ENCODE measurements at regions not wholly inside any gene's neighbourhood (a gene's known extent, or its start where the extent isn't known, plus 50 kb on each side); places are given as distances from the start of the nearest gene placed in this dataset.

GRCh38 chr11:27187848-27188621 is 147.4 kb downstream of the BBOX1 start:
- DNase-seq, result no peak

- no peak for DNase-seq
Measured at GRCh38 chr11:27187075-27187847, 146.6 kb downstream of the BBOX1 start.

GRCh38 chr11:27186580-27186979 is 146.0 kb downstream of the BBOX1 start:
- DNase-seq, result no peak

GRCh38 chr11:27184458-27185312 is 144.1 kb downstream of the BBOX1 start:
- no peak for DNase-seq

GRCh38 chr11:27183672-27184457 is 143.2 kb downstream of the BBOX1 start:
- DNase-seq, result peak; percentile 32

- DNase-seq, result no peak
Measured at GRCh38 chr11:27179334-27179733, 138.7 kb downstream of the BBOX1 start.

GRCh38 chr11:27178859-27179258 is 138.2 kb downstream of the BBOX1 start:
- no peak for DNase-seq

Measured in NCI-H226 (cell line).